ENCODE measurements at regions not wholly inside any gene's neighbourhood (a gene's known extent, or its start where the extent isn't known, plus 50 kb on each side); places are given as distances from the start of the nearest gene placed in this dataset.

- ATAC-seq (ENCODE audit: low read depth) (no peak), DNase-seq (no peak)
- H3K9ac ChIP-seq (ENCODE audit: low read length) = no peak overlapping the region
- no peak overlapping the region for H3K4me3 Mint-ChIP-seq
- H3K79me2 ChIP-seq (ENCODE audit: control insufficient read depth, insufficient read depth, low read length) = no peaks in the 10 kb centered on the region
- no peaks in the 10 kb centered on the region for H3K27me3 Mint-ChIP-seq
- no peak overlapping the region for H2AFZ ChIP-seq (ENCODE audit: insufficient read depth, low read depth, low read length, poor library complexity, severe bottlenecking)
- POLR2A ChIA-PET = no interaction called here
- H3K27me3 ChIP-seq (replicated peaks in 1 of 4; ENCODE audit: control extremely low read depth in 1 of 4, control insufficient read depth in 3 of 4, insufficient read depth in 4 of 4, low read length in 3 of 4) = no peaks in the 10 kb centered on the region
- H3K4me3 ChIP-seq (ENCODE audit: control extremely low read depth in 1 of 5, extremely low read depth in 1 of 5, insufficient read depth in 1 of 5, low read depth in 2 of 5, low read length in 4 of 5) = no peak overlapping the region
- CTCF ChIA-PET = no interaction called here
- H3K9me3 Mint-ChIP-seq (ENCODE audit: insufficient read depth) = peaks cover 3% of the 10 kb centered on the region
- no peaks in the 10 kb centered on the region for H3K4me1 Mint-ChIP-seq
- 100% methylated on average over 1 of the region's 4 CpGs for WGBS (ENCODE audit: insufficient coverage)
- H3K4me2 ChIP-seq (replicated peaks; ENCODE audit: low read depth, low read length, poor library complexity, severe bottlenecking) = no peak overlapping the region
- intact Hi-C loops (cut with micrococcal nuclease) = no loop called here
- H3K4me1 ChIP-seq (ENCODE audit: control insufficient read depth in 2 of 2, insufficient read depth in 2 of 2, low read length in 2 of 2) = no peaks in the 10 kb centered on the region
- no peak overlapping the region for H3K27ac Mint-ChIP-seq
- H4K20me1 ChIP-seq (ENCODE audit: control insufficient read depth, insufficient read depth, low read length, poor library complexity, severe bottlenecking) = no peaks in the 10 kb centered on the region
- no peaks in the 10 kb centered on the region for H3K36me3 ChIP-seq (replicated peaks in 1 of 2; ENCODE audit: control extremely low read depth in 1 of 2, control insufficient read depth in 1 of 2, extremely low read depth in 1 of 2, insufficient read depth in 2 of 2, low read length in 1 of 2)
- TF ChIP-seq, protein P1, sequence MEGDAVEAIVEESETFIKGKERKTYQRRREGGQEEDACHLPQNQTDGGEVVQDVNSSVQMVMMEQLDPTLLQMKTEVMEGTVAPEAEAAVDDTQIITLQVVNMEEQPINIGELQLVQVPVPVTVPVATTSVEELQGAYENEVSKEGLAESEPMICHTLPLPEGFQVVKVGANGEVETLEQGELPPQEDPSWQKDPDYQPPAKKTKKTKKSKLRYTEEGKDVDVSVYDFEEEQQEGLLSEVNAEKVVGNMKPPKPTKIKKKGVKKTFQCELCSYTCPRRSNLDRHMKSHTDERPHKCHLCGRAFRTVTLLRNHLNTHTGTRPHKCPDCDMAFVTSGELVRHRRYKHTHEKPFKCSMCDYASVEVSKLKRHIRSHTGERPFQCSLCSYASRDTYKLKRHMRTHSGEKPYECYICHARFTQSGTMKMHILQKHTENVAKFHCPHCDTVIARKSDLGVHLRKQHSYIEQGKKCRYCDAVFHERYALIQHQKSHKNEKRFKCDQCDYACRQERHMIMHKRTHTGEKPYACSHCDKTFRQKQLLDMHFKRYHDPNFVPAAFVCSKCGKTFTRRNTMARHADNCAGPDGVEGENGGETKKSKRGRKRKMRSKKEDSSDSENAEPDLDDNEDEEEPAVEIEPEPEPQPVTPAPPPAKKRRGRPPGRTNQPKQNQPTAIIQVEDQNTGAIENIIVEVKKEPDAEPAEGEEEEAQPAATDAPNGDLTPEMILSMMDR (IDR thresholded peaks at IDR 0.05) = no peak
- TF ChIP-seq EZH2 (IDR thresholded peaks at IDR 0.05; ENCODE audit: borderline replicate concordance, insufficient read depth, low read depth, low read length, poor library complexity, severe bottlenecking) = no peak
- peaks cover 0 to 2% (median 0%) of the 10 kb centered on the region in 3 donors for H3K9me3 ChIP-seq (ENCODE audit: control extremely low read depth in 1 of 3, control insufficient read depth in 2 of 3, insufficient read depth in 1 of 3, low read length in 2 of 3)
- no peak overlapping the region for H3K27ac ChIP-seq (ENCODE audit: low read length in 2 of 2)
These were observed 135.6 kb downstream of the DUSP10 start for GRCh38 chr1:221606256-221606655.

GRCh38 chr1:221608835-221609320 lies 133.0 kb downstream of the DUSP10 start:
- H3K27me3 Mint-ChIP-seq = no peaks in the 10 kb centered on the region
- Histone ChIP-seq H4K20me1 (ENCODE audit: control insufficient read depth, insufficient read depth, low read length, poor library complexity, severe bottlenecking) (no peaks in the 10 kb centered on the region), H3K9ac (ENCODE audit: low read length) (no peak overlapping the region), H2AFZ (ENCODE audit: insufficient read depth, low read depth, low read length, poor library complexity, severe bottlenecking) (no peak overlapping the region), H3K4me3 (ENCODE audit: control extremely low read depth in 1 of 5, extremely low read depth in 1 of 5, insufficient read depth in 1 of 5, low read depth in 2 of 5, low read length in 4 of 5) (no peak overlapping the region), H3K27me3 (replicated peaks in 1 of 4; ENCODE audit: control extremely low read depth in 1 of 4, control insufficient read depth in 3 of 4, insufficient read depth in 4 of 4, low read length in 3 of 4) (no peaks in the 10 kb centered on the region), H3K4me1 (ENCODE audit: control insufficient read depth in 2 of 2, insufficient read depth in 2 of 2, low read length in 2 of 2) (no peaks in the 10 kb centered on the region), H3K4me2 (replicated peaks; ENCODE audit: low read depth, low read length, poor library complexity, severe bottlenecking) (no peak overlapping the region), H3K36me3 (replicated peaks in 1 of 2; ENCODE audit: control extremely low read depth in 1 of 2, control insufficient read depth in 1 of 2, extremely low read depth in 1 of 2, insufficient read depth in 2 of 2, low read length in 1 of 2) (no peaks in the 10 kb centered on the region), H3K79me2 (ENCODE audit: control insufficient read depth, insufficient read depth, low read length) (no peaks in the 10 kb centered on the region), H3K27ac (ENCODE audit: low read length in 2 of 2) (no peak overlapping the region), H3K9me3 (ENCODE audit: control extremely low read depth in 1 of 3, control insufficient read depth in 2 of 3, insufficient read depth in 1 of 3, low read length in 2 of 3) (peaks cover 0 to 2% (median 0%) of the 10 kb centered on the region in 3 donors)
- TF ChIP-seq, protein P1 (IDR thresholded peaks at IDR 0.05) = no peak
- no peak for TF ChIP-seq EZH2 (IDR thresholded peaks at IDR 0.05; ENCODE audit: borderline replicate concordance, insufficient read depth, low read depth, low read length, poor library complexity, severe bottlenecking)
- ChIA-PET CTCF (interaction anchor here (0.6 kb wide), 1 partner anchor 33 kb away, joined by 3 read pairs; no protein-coding TSS in a partner anchor), POLR2A (no interaction called here)
- ATAC-seq (ENCODE audit: low read depth) (no peak), DNase-seq (no peak)
- H3K27ac Mint-ChIP-seq = no peak overlapping the region
- H3K4me3 Mint-ChIP-seq = no peak overlapping the region
- intact Hi-C loops (cut with micrococcal nuclease) = no loop called here
- H3K9me3 Mint-ChIP-seq (ENCODE audit: insufficient read depth) = peaks cover 3% of the 10 kb centered on the region
- H3K4me1 Mint-ChIP-seq = no peaks in the 10 kb centered on the region

All from B cell (primary cell).